Mesendoderm (in vitro differentiated cells): ENCODE measurements at regions not wholly inside any gene's neighbourhood (a gene's known extent, or its start where the extent isn't known, plus 50 kb on each side); places are given as distances from the start of the nearest gene placed in this dataset.

Experiments
- DNase-seq: peaks from one replicate; pipeline ENCODE4 v3.0.0; 2013
- H2AK5ac ChIP-seq: 2 replicates; pipeline ENCODE4 v1.6.1; 2013; ENCODE audit warnings: low read length, inconsistent platforms
- H2BK120ac ChIP-seq: 2 replicates; pipeline ENCODE4 v1.6.1; 2013; ENCODE audit warnings: low read depth, mild to moderate bottlenecking, low read length, moderate library complexity, mixed read lengths
- H2BK15ac ChIP-seq: replicated peaks from 2 replicates; pipeline ENCODE4 v1.6.1; 2013; ENCODE audit warnings: low read depth, mild to moderate bottlenecking, moderate library complexity
- H2BK5ac ChIP-seq: 2 replicates; pipeline ENCODE4 v1.6.1; 2013; ENCODE audit warnings: low read length, inconsistent platforms
- H3K18ac ChIP-seq: 2 replicates; pipeline ENCODE4 v1.6.1; 2013; ENCODE audit warnings: mild to moderate bottlenecking, low read length, mixed read lengths
- H3K23ac ChIP-seq: one replicate; pipeline ENCODE4 v1.6.1; 2013; ENCODE audit warnings: low read length
- H3K27ac ChIP-seq: 2 replicates; pipeline ENCODE4 v1.5.1; 2013; ENCODE audit warnings: low read depth, mild to moderate bottlenecking, inconsistent platforms, low read length, moderate library complexity
- H3K27me3 ChIP-seq: 2 replicates; pipeline ENCODE4 v1.6.1; 2013; ENCODE audit warnings: low read length, control low read depth, mild to moderate bottlenecking, inconsistent platforms; ENCODE audit not compliant: insufficient read depth, poor library complexity
- H3K36me3 ChIP-seq: 2 replicates; pipeline ENCODE4 v1.6.1; 2013; ENCODE audit warnings: low read length, inconsistent platforms; ENCODE audit not compliant: control insufficient read depth, insufficient read depth
- H3K4ac ChIP-seq: one replicate; pipeline ENCODE4 v1.6.1; 2013; ENCODE audit warnings: low read depth, mild to moderate bottlenecking, low read length, moderate library complexity
- H3K4me1 ChIP-seq: 2 replicates; pipeline ENCODE4 v1.6.1; 2013; ENCODE audit warnings: low read depth, low read length, inconsistent platforms; ENCODE audit not compliant: control insufficient read depth
- H3K4me2 ChIP-seq: 2 replicates; pipeline ENCODE4 v1.6.1; 2013; ENCODE audit warnings: low read length
- H3K4me3 ChIP-seq: 2 replicates; pipeline ENCODE4 v1.5.1; 2013; ENCODE audit warnings: mild to moderate bottlenecking, low read length
- H3K56ac ChIP-seq: one replicate; pipeline ENCODE4 v1.6.1; 2013; ENCODE audit warnings: low read length
- H3K79me1 ChIP-seq: 2 replicates; pipeline ENCODE4 v1.6.1; 2013; ENCODE audit warnings: low read length, inconsistent platforms
- H3K79me2 ChIP-seq: 2 replicates; pipeline ENCODE4 v1.6.1; 2013; ENCODE audit warnings: mild to moderate bottlenecking, low read length; ENCODE audit not compliant: control insufficient read depth, insufficient read depth
- H3K9ac ChIP-seq: 2 replicates; pipeline ENCODE4 v1.6.1; 2013; ENCODE audit warnings: low read length, inconsistent platforms
- H4K5ac ChIP-seq: one replicate; pipeline ENCODE4 v1.6.1; 2013; ENCODE audit warnings: low read length
- H4K8ac ChIP-seq: one replicate; pipeline ENCODE4 v1.6.1; 2013; ENCODE audit warnings: low read depth, mild to moderate bottlenecking, control low read depth, low read length, moderate library complexity
- WGBS: extraction: QIAGEN DNeasy Blood & Tissue Kit; methylation state at CpG from one replicate; pipeline ENCODE4 v1.1.7; 2013; ENCODE audit warnings: low lambda C conversion rate, missing lambda C conversion rate; ENCODE audit not compliant: insufficient coverage; ENCODE audit errors: extremely low coverage; 5-methylcytosine and 5-hydroxymethylcytosine counted together

- Histone ChIP-seq H2AK5ac (no peak overlapping the region), H3K4me2 (no peak overlapping the region), H3K4me3 (no peak overlapping the region), H3K27ac (no peak overlapping the region), H4K5ac (no peak overlapping the region), H2BK15ac (no peak overlapping the region), H4K8ac (no peak overlapping the region), H3K18ac (no peak overlapping the region), H3K27me3 (no peaks in the 10 kb centered on the region), H2BK5ac (no peak overlapping the region), H3K56ac (no peak overlapping the region), H3K79me1 (no peaks in the 10 kb centered on the region), H3K79me2 (no peaks in the 10 kb centered on the region), H3K9ac (no peak overlapping the region), H3K4me1 (no peaks in the 10 kb centered on the region), H3K4ac (no peak overlapping the region), H3K23ac (no peak overlapping the region), H2BK120ac (no peak overlapping the region), H3K36me3 (no peaks in the 10 kb centered on the region)
- no CpG with 5 or more reads among the region's 3 CpGs for WGBS
- DNase-seq, result peak; percentile 59
These were observed 71.7 kb upstream of the ZMYND8 start for GRCh38 chr20:47428164-47428563.

- Histone ChIP-seq H3K4ac (no peak overlapping the region), H3K4me2 (no peak overlapping the region), H3K56ac (no peak overlapping the region), H3K4me1 (no peaks in the 10 kb centered on the region), H2BK120ac (no peak overlapping the region), H3K79me1 (no peaks in the 10 kb centered on the region), H2BK5ac (no peak overlapping the region), H3K79me2 (no peaks in the 10 kb centered on the region), H3K36me3 (no peaks in the 10 kb centered on the region), H3K4me3 (no peak overlapping the region), H3K23ac (no peak overlapping the region), H2AK5ac (no peak overlapping the region), H3K27me3 (no peaks in the 10 kb centered on the region), H3K27ac (no peak overlapping the region), H2BK15ac (no peak overlapping the region), H3K9ac (no peak overlapping the region), H4K5ac (no peak overlapping the region), H3K18ac (no peak overlapping the region), H4K8ac (no peak overlapping the region)
- DNase-seq, result peak; percentile 44
- no CpG with 5 or more reads among the region's 4 CpGs for WGBS
These were observed 72.4 kb upstream of the ZMYND8 start for GRCh38 chr20:47428851-47429336.

DNA sequence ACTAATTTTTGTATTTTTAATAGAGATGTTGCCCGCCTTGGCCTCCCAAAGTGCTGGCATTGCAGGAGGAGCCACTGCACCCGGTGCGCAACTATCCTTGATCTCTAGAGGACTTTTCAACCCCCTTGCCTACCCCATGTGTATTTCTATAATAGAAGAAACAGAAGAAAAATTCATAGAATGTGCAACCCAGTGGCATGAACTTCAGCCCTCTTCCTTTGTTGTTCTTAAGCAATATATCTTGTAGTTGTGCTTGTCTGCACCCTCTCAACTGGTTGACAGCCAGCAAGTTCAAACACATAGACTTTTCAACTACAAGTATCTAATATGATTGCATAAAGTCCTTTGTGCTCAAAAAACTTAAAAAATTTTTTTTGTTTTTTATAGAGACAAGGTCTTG is 72.3 kb upstream of the NCOA3 start:
- H3K9ac ChIP-seq, result no peak overlapping the region
- WGBS, result no CpG with 5 or more reads among the region's 3 CpGs

GRCh38 chr20:47430862-47431588 is 70.7 kb upstream of the NCOA3 start:
- Histone ChIP-seq H2BK120ac (no peak overlapping the region), H4K5ac (no peak overlapping the region), H3K56ac (no peak overlapping the region), H3K4me3 (no peak overlapping the region), H3K27ac (no peak overlapping the region), H3K4me1 (no peaks in the 10 kb centered on the region), H3K79me2 (no peaks in the 10 kb centered on the region), H3K36me3 (no peaks in the 10 kb centered on the region), H3K4me2 (no peak overlapping the region), H2BK15ac (no peak overlapping the region), H3K27me3 (no peaks in the 10 kb centered on the region), H3K9ac (no peak overlapping the region), H3K23ac (no peak overlapping the region), H4K8ac (no peak overlapping the region), H3K79me1 (no peaks in the 10 kb centered on the region), H2BK5ac (no peak overlapping the region), H2AK5ac (no peak overlapping the region), H3K4ac (no peak overlapping the region), H3K18ac (no peak overlapping the region)
- DNase-seq, result no peak
- WGBS, result no CpG with 5 or more reads among the region's 5 CpGs

More for the DNA sequence above, 72.3 kb upstream of the NCOA3 start:
- Histone ChIP-seq H2AK5ac (no peak overlapping the region), H4K8ac (no peak overlapping the region), H2BK120ac (no peak overlapping the region), H3K79me1 (no peaks in the 10 kb centered on the region), H4K5ac (no peak overlapping the region), H3K79me2 (no peaks in the 10 kb centered on the region), H3K36me3 (no peaks in the 10 kb centered on the region), H3K4ac (no peak overlapping the region), H3K56ac (no peak overlapping the region), H3K27ac (no peak overlapping the region), H2BK15ac (no peak overlapping the region), H3K4me2 (no peak overlapping the region), H2BK5ac (no peak overlapping the region), H3K4me1 (no peaks in the 10 kb centered on the region), H3K23ac (no peak overlapping the region), H3K4me3 (no peak overlapping the region), H3K27me3 (no peaks in the 10 kb centered on the region), H3K18ac (no peak overlapping the region)
- no peak for DNase-seq

DNA sequence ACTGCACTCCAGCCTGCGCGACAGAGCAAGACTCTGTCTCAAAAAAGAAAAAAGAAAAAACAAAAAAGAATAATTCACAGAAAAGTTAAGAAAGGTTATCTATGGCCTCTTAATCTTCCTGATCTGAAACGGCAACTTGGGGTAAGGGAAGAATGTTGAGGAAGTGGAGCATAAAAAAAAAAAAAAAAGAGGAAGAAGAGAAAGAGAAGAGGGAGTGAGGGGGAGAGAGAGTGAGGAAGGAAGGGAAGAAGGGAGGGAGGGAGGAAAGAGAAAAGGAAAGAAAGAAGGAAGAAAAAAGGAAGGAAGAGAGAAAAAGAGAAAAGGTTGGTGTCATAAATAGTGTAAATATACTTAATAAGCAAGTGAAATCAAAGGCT is 68.9 kb upstream of the NCOA3 start:
- WGBS, result no CpG with 5 or more reads among the region's 3 CpGs

More for the DNA sequence above, 68.9 kb upstream of the NCOA3 start:
- Histone ChIP-seq H2AK5ac (no peak overlapping the region), H3K4me3 (no peak overlapping the region), H3K23ac (no peak overlapping the region), H3K56ac (no peak overlapping the region), H3K9ac (no peak overlapping the region), H3K4me2 (no peak overlapping the region), H3K27ac (no peak overlapping the region), H3K4me1 (no peaks in the 10 kb centered on the region), H2BK5ac (no peak overlapping the region), H3K79me2 (no peaks in the 10 kb centered on the region), H4K5ac (no peak overlapping the region), H3K4ac (no peak overlapping the region), H2BK15ac (no peak overlapping the region), H3K18ac (no peak overlapping the region), H3K27me3 (no peaks in the 10 kb centered on the region), H3K36me3 (no peaks in the 10 kb centered on the region), H4K8ac (no peak overlapping the region), H3K79me1 (no peaks in the 10 kb centered on the region), H2BK120ac (no peak overlapping the region)
- DNase-seq, result no peak
